ENCODE measurements at regions not wholly inside any gene's neighbourhood (a gene's known extent, or its start where the extent isn't known, plus 50 kb on each side); places are given as distances from the start of the nearest gene placed in this dataset.

DNA sequence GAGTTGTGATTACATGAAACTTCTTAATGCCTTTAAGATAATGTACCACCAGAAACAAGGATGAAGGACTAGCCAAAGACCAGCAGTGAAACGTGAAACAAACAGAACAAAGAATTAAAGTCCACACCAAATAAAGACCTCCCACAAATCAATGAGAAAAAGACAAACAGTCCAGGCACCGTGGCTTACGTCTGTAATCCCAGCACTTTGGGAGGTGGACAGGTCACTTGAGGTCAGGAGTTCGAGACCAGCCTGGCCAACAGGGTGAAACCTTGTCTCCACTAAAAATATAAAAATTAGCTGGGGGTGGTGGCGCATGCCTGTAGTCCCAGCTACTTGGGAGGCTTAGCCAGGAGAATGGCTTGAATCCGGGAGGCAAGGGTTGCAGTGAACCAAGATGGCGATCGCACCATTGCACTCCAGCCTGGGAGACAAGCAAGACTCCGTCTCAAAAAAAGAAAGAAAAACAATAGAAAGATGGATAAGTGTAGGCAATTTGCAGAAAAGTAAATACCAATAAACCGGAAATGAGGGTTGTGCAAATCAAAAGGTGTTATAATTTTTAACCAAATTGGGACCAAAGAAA is 167.8 kb upstream of the GRK3 start:
- TF ChIP-seq, protein P1, sequence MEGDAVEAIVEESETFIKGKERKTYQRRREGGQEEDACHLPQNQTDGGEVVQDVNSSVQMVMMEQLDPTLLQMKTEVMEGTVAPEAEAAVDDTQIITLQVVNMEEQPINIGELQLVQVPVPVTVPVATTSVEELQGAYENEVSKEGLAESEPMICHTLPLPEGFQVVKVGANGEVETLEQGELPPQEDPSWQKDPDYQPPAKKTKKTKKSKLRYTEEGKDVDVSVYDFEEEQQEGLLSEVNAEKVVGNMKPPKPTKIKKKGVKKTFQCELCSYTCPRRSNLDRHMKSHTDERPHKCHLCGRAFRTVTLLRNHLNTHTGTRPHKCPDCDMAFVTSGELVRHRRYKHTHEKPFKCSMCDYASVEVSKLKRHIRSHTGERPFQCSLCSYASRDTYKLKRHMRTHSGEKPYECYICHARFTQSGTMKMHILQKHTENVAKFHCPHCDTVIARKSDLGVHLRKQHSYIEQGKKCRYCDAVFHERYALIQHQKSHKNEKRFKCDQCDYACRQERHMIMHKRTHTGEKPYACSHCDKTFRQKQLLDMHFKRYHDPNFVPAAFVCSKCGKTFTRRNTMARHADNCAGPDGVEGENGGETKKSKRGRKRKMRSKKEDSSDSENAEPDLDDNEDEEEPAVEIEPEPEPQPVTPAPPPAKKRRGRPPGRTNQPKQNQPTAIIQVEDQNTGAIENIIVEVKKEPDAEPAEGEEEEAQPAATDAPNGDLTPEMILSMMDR (IDR thresholded peaks at IDR 0.05): no peak
- no peak for TF ChIP-seq POLR2A (IDR thresholded peaks at IDR 0.05)

Measured in vagina (tissue), 2 donors.